ENCODE measurements at regions not wholly inside any gene's neighbourhood (a gene's known extent, or its start where the extent isn't known, plus 50 kb on each side); places are given as distances from the start of the nearest gene placed in this dataset.

- H3K9me3 Mint-ChIP-seq (ENCODE audit: insufficient read depth), result peaks cover 2% of the 10 kb centered on the region
Observed at GRCh38 chr13:97548138-97548537, 114.2 kb downstream of the RAP2A start.

GRCh38 chr13:97548711-97549110, 114.7 kb downstream of the RAP2A start:
- H3K27me3 ChIP-seq (replicated peaks in 1 of 4; ENCODE audit: control extremely low read depth in 1 of 4, control insufficient read depth in 3 of 4, insufficient read depth in 4 of 4, low read length in 3 of 4), result peaks cover 0 to 5% (median 0%) of the 10 kb centered on the region in 4 experiments
- H3K4me3 ChIP-seq (ENCODE audit: control extremely low read depth in 1 of 5, extremely low read depth in 1 of 5, insufficient read depth in 1 of 5, low read depth in 2 of 5, low read length in 4 of 5), result no peak overlapping the region
- no peaks in the 10 kb centered on the region for H4K20me1 ChIP-seq (ENCODE audit: control insufficient read depth, insufficient read depth, low read length, poor library complexity, severe bottlenecking)
- H3K36me3 ChIP-seq (replicated peaks in 1 of 2; ENCODE audit: control extremely low read depth in 1 of 2, control insufficient read depth in 1 of 2, extremely low read depth in 1 of 2, insufficient read depth in 2 of 2, low read length in 1 of 2), result no peaks in the 10 kb centered on the region
- no peak overlapping the region for H3K4me2 ChIP-seq (replicated peaks; ENCODE audit: low read depth, low read length, poor library complexity, severe bottlenecking)
- peaks cover 0 to 9% (median 0%) of the 10 kb centered on the region in 3 donors for H3K9me3 ChIP-seq (ENCODE audit: control extremely low read depth in 1 of 3, control insufficient read depth in 2 of 3, insufficient read depth in 1 of 3, low read length in 2 of 3)
- whole genome bisulfite sequencing (ENCODE audit: insufficient coverage), result 60% methylated on average over 3 of the region's 4 CpGs
- DNase-seq, result no peak
- peaks cover 2% of the 10 kb centered on the region for H3K9me3 Mint-ChIP-seq (ENCODE audit: insufficient read depth)
- no peaks in the 10 kb centered on the region for H3K27me3 Mint-ChIP-seq
- H2AFZ ChIP-seq (ENCODE audit: insufficient read depth, low read depth, low read length, poor library complexity, severe bottlenecking), result no peak overlapping the region
- no peak overlapping the region for H3K27ac ChIP-seq (ENCODE audit: low read length in 2 of 2)
- no peaks in the 10 kb centered on the region for H3K4me1 ChIP-seq (ENCODE audit: control insufficient read depth in 2 of 2, insufficient read depth in 2 of 2, low read length in 2 of 2)
- H3K9ac ChIP-seq (ENCODE audit: low read length), result no peak overlapping the region
- POLR2A ChIA-PET, result no interaction called here
- CTCF ChIA-PET, result no interaction called here
- intact Hi-C loops (cut with micrococcal nuclease), result no loop called here
- no peak overlapping the region for H3K4me3 Mint-ChIP-seq
- no peaks in the 10 kb centered on the region for H3K79me2 ChIP-seq (ENCODE audit: control insufficient read depth, insufficient read depth, low read length)
- TF ChIP-seq EZH2 (IDR thresholded peaks at IDR 0.05; ENCODE audit: borderline replicate concordance, insufficient read depth, low read depth, low read length, poor library complexity, severe bottlenecking), result no peak
- TF ChIP-seq, protein P1, sequence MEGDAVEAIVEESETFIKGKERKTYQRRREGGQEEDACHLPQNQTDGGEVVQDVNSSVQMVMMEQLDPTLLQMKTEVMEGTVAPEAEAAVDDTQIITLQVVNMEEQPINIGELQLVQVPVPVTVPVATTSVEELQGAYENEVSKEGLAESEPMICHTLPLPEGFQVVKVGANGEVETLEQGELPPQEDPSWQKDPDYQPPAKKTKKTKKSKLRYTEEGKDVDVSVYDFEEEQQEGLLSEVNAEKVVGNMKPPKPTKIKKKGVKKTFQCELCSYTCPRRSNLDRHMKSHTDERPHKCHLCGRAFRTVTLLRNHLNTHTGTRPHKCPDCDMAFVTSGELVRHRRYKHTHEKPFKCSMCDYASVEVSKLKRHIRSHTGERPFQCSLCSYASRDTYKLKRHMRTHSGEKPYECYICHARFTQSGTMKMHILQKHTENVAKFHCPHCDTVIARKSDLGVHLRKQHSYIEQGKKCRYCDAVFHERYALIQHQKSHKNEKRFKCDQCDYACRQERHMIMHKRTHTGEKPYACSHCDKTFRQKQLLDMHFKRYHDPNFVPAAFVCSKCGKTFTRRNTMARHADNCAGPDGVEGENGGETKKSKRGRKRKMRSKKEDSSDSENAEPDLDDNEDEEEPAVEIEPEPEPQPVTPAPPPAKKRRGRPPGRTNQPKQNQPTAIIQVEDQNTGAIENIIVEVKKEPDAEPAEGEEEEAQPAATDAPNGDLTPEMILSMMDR (IDR thresholded peaks at IDR 0.05), result no peak
- ATAC-seq (ENCODE audit: low read depth), result no peak
- H3K27ac Mint-ChIP-seq, result no peak overlapping the region
- peaks cover 7% of the 10 kb centered on the region for H3K4me1 Mint-ChIP-seq

More at GRCh38 chr13:97548138-97548537, 114.2 kb downstream of the RAP2A start:
- no peak overlapping the region for H2AFZ ChIP-seq (ENCODE audit: insufficient read depth, low read depth, low read length, poor library complexity, severe bottlenecking)
- no peak overlapping the region for H3K4me2 ChIP-seq (replicated peaks; ENCODE audit: low read depth, low read length, poor library complexity, severe bottlenecking)
- peaks cover 0 to under 1% (median 0%) of the 10 kb centered on the region in 4 experiments for H3K27me3 ChIP-seq (replicated peaks in 1 of 4; ENCODE audit: control extremely low read depth in 1 of 4, control insufficient read depth in 3 of 4, insufficient read depth in 4 of 4, low read length in 3 of 4)
- no peaks in the 10 kb centered on the region for H3K36me3 ChIP-seq (replicated peaks in 1 of 2; ENCODE audit: control extremely low read depth in 1 of 2, control insufficient read depth in 1 of 2, extremely low read depth in 1 of 2, insufficient read depth in 2 of 2, low read length in 1 of 2)
- no peak overlapping the region for H3K4me3 ChIP-seq (ENCODE audit: control extremely low read depth in 1 of 5, extremely low read depth in 1 of 5, insufficient read depth in 1 of 5, low read depth in 2 of 5, low read length in 4 of 5)
- no peaks in the 10 kb centered on the region for H3K79me2 ChIP-seq (ENCODE audit: control insufficient read depth, insufficient read depth, low read length)
- ChIA-PET CTCF (no interaction called here), POLR2A (no interaction called here)
- H4K20me1 ChIP-seq (ENCODE audit: control insufficient read depth, insufficient read depth, low read length, poor library complexity, severe bottlenecking), result no peaks in the 10 kb centered on the region
- no peaks in the 10 kb centered on the region for H3K4me1 ChIP-seq (ENCODE audit: control insufficient read depth in 2 of 2, insufficient read depth in 2 of 2, low read length in 2 of 2)
- no peak overlapping the region for H3K9ac ChIP-seq (ENCODE audit: low read length)
- TF ChIP-seq, protein P1 (IDR thresholded peaks at IDR 0.05), result no peak
- TF ChIP-seq EZH2 (IDR thresholded peaks at IDR 0.05; ENCODE audit: borderline replicate concordance, insufficient read depth, low read depth, low read length, poor library complexity, severe bottlenecking), result no peak
- no peak overlapping the region for H3K27ac ChIP-seq (ENCODE audit: low read length in 2 of 2)
- ATAC-seq (ENCODE audit: low read depth) (no peak), DNase-seq (no peak)
- H3K27ac Mint-ChIP-seq, result no peak overlapping the region
- intact Hi-C loops (cut with micrococcal nuclease), result no loop called here
- peaks cover 7% of the 10 kb centered on the region for H3K4me1 Mint-ChIP-seq
- peaks cover 0 to 9% (median 0%) of the 10 kb centered on the region in 3 donors for H3K9me3 ChIP-seq (ENCODE audit: control extremely low read depth in 1 of 3, control insufficient read depth in 2 of 3, insufficient read depth in 1 of 3, low read length in 2 of 3)
- no peak overlapping the region for H3K4me3 Mint-ChIP-seq
- no peaks in the 10 kb centered on the region for H3K27me3 Mint-ChIP-seq
- no CpG with 5 or more reads among the region's 3 CpGs for WGBS (ENCODE audit: insufficient coverage)

All from B cell (primary cell).